CD4-positive, alpha-beta T cell treated with Interleukin-15 for 1 hour (primary cell): ENCODE measurements at regions not wholly inside any gene's neighbourhood (a gene's known extent, or its start where the extent isn't known, plus 50 kb on each side); places are given as distances from the start of the nearest gene placed in this dataset.
A peak's percentile ranks its signal among the peaks of the same experiment; 100 is the strongest.

Experiments
- DNase-seq: peaks from one replicate; pipeline ENCODE4 v3.0.0-alpha.2; 2020

GRCh38 chr16:79294568-79294967 is 306.0 kb downstream of the MAF start:
- no peak for DNase-seq

GRCh38 chr16:79293836-79294460 is 306.6 kb downstream of the MAF start:
- DNase-seq: no peak

- no peak for DNase-seq
Measured at GRCh38 chr16:79288066-79288465, 312.5 kb downstream of the MAF start.

- DNase-seq: no peak
Measured at GRCh38 chr16:79287424-79287917, 313.1 kb downstream of the MAF start.

GRCh38 chr16:79286646-79287423 is 313.7 kb downstream of the MAF start:
- DNase-seq: peak; percentile 56

GRCh38 chr16:79284766-79285165 is 315.8 kb downstream of the MAF start:
- DNase-seq: no peak

GRCh38 chr16:79283578-79283977 is 317.0 kb downstream of the MAF start:
- peak; percentile 24 for DNase-seq

GRCh38 chr16:79282806-79283205 is 317.7 kb downstream of the MAF start:
- no peak for DNase-seq

GRCh38 chr16:79278506-79278905 is 322.0 kb downstream of the MAF start:
- peak; percentile 44 for DNase-seq

GRCh38 chr16:79276501-79276900 is 324.0 kb downstream of the MAF start:
- DNase-seq: no peak

- DNase-seq: no peak
Measured at GRCh38 chr16:79274264-79274663, 326.3 kb downstream of the MAF start.

GRCh38 chr16:79272141-79272577 is 328.4 kb downstream of the MAF start:
- DNase-seq: peak; percentile 37

GRCh38 chr16:79271583-79271982 is 329.0 kb downstream of the MAF start:
- DNase-seq: no peak

- no peak for DNase-seq
Measured at GRCh38 chr16:79270011-79270410, 330.5 kb downstream of the MAF start.

- peak; percentile 41 for DNase-seq
Measured at GRCh38 chr16:79269211-79269863, 331.2 kb downstream of the MAF start.

- no peak for DNase-seq
Measured at GRCh38 chr16:79267781-79268180, 332.8 kb downstream of the MAF start.

GRCh38 chr16:79267146-79267545 is 333.4 kb downstream of the MAF start:
- no peak for DNase-seq

- no peak for DNase-seq
Measured at GRCh38 chr16:79265701-79266100, 334.8 kb downstream of the MAF start.

- DNase-seq: no peak
Measured at GRCh38 chr16:79265196-79265595, 335.3 kb downstream of the MAF start.

GRCh38 chr16:79264237-79265109 is 336.1 kb downstream of the MAF start:
- no peak for DNase-seq

- DNase-seq: no peak
Measured at GRCh38 chr16:79263425-79263824, 337.1 kb downstream of the MAF start.
